Lung (tissue), 11 donors: ENCODE measurements at regions not wholly inside any gene's neighbourhood (a gene's known extent, or its start where the extent isn't known, plus 50 kb on each side); places are given as distances from the start of the nearest gene placed in this dataset.

Source experiments
- ATAC-seq: fragments of 200-7000 bp; cut with Tn5 transposase; one replicate; pipeline ENCODE4 v1.9.1; 2020; ENCODE audit warnings: moderate number of reproducible peaks; ENCODE audit not compliant: insufficient read depth, low FRiP score
- DNase-seq, 3 donors: peaks; one replicate each; pipeline ENCODE4 v3.0.0-alpha.2; 2013 to 2017
- H3K27ac ChIP-seq, 2 donors: one replicate each; pipeline ENCODE4 v1.5.1; 2013; ENCODE audit warnings: mild to moderate bottlenecking in 2 of 2, moderate library complexity in 2 of 2, control low read depth in 1 of 2, inconsistent platforms in 1 of 2, low read depth in 1 of 2, low read length in 1 of 2
- H3K27me3 ChIP-seq, 3 donors: one replicate each; pipeline ENCODE4 v1.5.1; 2013; ENCODE audit warnings: low read length in 2 of 3; ENCODE audit not compliant: control insufficient read depth in 3 of 3, insufficient read depth in 3 of 3
- H3K36me3 ChIP-seq, 4 donors: one replicate each; pipeline ENCODE4 v1.5.1; 2013; ENCODE audit warnings: low read length in 4 of 4, mild to moderate bottlenecking in 1 of 4, moderate library complexity in 1 of 4; ENCODE audit not compliant: control insufficient read depth in 4 of 4, insufficient read depth in 4 of 4
- H3K4me1 ChIP-seq, 5 donors: one replicate each; pipeline ENCODE4 v1.5.1; 2013; ENCODE audit warnings: low read length in 5 of 5, mild to moderate bottlenecking in 2 of 5, moderate library complexity in 1 of 5; ENCODE audit not compliant: control insufficient read depth in 5 of 5, insufficient read depth in 5 of 5
- H3K4me3 ChIP-seq: one replicate; pipeline ENCODE4 v1.5.1; 2013; ENCODE audit warnings: mild to moderate bottlenecking, control low read depth, moderate library complexity
- H3K9ac ChIP-seq, 2 donors: one replicate each; pipeline ENCODE4 v1.5.1; 2013; ENCODE audit warnings: low read length in 2 of 2, control low read depth in 1 of 2; ENCODE audit not compliant: insufficient read depth in 1 of 2
- H3K9me3 ChIP-seq, 4 donors: one replicate each; pipeline ENCODE4 v1.5.1; 2013; ENCODE audit warnings: low read length in 3 of 4, mild to moderate bottlenecking in 1 of 4, moderate library complexity in 1 of 4; ENCODE audit not compliant: control insufficient read depth in 4 of 4, insufficient read depth in 3 of 4
- WGBS, 2 donors: extraction: QIAGEN DNeasy Blood & Tissue Kit; methylation state at CpG; one replicate each; pipeline ENCODE4 v1.1.7; 2013; 5-methylcytosine and 5-hydroxymethylcytosine counted together
- TF ChIP-seq, protein P1 (sequence below): IDR thresholded peaks from 2 replicates; pipeline ENCODE4 v1.5.1; 2012; ENCODE audit warnings: mild to moderate bottlenecking; ENCODE audit errors: control extremely low read depth, extremely low read depth
- donor health status: control.
- donor health status: control.
- donor health status: Bipolar disorder and iron deficiency.
- donor health status: healthy.
- donor health status: DM: yes; HTN: yes; CAD: no.

DNA sequence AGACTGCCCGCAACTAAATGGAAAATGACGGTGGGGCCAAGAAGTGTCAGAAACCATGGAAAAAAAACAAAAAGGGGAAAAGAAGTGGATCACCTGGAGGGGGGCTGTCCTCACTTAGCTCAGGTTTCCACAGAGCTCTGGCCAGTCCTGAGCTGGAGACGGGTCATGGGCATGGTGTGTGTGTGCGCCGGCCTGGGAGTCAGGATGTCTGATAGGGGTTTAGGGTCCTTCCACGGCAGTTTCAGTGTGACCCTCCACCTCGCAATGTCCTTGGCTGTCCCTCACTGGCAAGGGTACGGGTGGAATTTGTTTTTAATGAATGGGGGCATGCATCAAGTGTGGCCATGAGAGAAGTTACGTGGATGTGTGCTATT, 133.2 kb upstream of the MEIS1 start:
- Histone ChIP-seq H3K27ac (no peak overlapping the region), H3K27me3 (no peaks in the 10 kb centered on the region), H3K9me3 (no peaks in the 10 kb centered on the region), H3K4me3 (no peak overlapping the region), H3K9ac (no peak overlapping the region), H3K36me3 (no peaks in the 10 kb centered on the region), H3K4me1 (peaks cover 0 to 40% (median 2%) of the 10 kb centered on the region in 5 donors)
- ATAC-seq (no peak), DNase-seq (no peak)
- 83 to 89% methylated on average over 9 of the region's 9 CpGs for WGBS, 2 donors
- TF ChIP-seq, protein P1, sequence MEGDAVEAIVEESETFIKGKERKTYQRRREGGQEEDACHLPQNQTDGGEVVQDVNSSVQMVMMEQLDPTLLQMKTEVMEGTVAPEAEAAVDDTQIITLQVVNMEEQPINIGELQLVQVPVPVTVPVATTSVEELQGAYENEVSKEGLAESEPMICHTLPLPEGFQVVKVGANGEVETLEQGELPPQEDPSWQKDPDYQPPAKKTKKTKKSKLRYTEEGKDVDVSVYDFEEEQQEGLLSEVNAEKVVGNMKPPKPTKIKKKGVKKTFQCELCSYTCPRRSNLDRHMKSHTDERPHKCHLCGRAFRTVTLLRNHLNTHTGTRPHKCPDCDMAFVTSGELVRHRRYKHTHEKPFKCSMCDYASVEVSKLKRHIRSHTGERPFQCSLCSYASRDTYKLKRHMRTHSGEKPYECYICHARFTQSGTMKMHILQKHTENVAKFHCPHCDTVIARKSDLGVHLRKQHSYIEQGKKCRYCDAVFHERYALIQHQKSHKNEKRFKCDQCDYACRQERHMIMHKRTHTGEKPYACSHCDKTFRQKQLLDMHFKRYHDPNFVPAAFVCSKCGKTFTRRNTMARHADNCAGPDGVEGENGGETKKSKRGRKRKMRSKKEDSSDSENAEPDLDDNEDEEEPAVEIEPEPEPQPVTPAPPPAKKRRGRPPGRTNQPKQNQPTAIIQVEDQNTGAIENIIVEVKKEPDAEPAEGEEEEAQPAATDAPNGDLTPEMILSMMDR, result no peak

DNA sequence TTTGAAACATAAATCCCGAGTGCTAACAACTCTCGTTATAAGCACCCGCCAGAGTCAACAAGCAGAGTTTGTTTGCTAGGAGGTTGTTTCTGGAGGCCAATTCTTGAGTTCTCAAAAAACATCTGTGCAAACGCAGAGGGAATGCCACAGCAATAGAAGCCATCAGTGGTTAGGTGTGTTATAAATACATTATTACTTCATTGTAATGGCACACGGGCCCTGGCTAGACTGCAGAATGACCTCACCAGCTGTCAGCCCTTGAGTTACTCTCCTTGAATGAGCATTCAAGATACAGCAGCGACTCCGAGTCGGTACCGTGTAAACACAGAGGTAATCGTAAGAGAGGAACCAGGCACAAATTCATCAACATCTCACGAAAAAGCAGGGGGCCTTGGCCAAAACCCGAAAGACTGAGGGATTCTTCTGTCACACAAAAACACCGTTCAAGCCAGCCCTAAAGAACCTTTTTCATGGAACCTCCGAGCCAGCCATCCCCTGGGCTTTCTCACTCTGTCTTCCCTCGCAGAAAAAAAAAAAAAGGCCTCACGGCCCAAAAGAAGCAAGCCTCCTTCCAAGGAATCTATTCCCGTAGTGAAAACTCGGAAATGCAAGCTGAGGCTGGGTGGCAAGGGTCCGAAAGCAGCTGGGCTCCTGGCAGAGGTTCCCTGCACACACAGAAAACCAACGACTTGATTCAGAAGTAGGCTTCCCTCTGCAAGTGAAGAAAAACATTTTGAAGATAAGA, 133.7 kb upstream of the MEIS1 start:
- Histone ChIP-seq H3K9me3 (no peaks in the 10 kb centered on the region), H3K27me3 (no peaks in the 10 kb centered on the region), H3K36me3 (no peaks in the 10 kb centered on the region), H3K4me1 (peaks cover 0 to 35% (median 2%) of the 10 kb centered on the region in 5 donors), H3K27ac (no peak overlapping the region), H3K4me3 (no peak overlapping the region), H3K9ac (no peak overlapping the region)
- ATAC-seq (no peak), DNase-seq (peak; percentile 77 to 86 (median 84))
- TF ChIP-seq, protein P1, result no peak
- 54 to 73% methylated on average over 20 of the region's 20 CpGs for WGBS, 2 donors

DNA sequence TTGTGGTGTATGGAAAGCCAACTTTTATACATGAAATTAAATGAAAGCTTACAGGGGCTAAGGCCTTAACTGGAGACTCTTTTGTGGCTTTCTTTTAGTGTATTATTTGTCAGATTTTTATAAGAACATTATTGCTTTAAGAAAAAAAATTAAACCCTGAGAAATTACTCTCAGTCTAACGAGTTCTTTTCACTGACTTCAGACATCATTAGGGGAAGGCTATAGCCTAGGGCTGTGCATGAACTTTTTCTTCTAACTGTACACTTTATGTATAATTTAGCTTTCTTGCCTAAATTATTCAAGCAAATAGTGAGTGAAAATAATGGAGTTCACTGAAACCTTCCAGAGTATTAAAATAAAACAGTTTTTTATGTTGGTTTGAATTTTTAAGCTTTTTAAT, 151.1 kb upstream of the MEIS1 start:
- Histone ChIP-seq H3K27me3 (no peaks in the 10 kb centered on the region), H3K27ac (no peak overlapping the region), H3K9me3 (no peaks in the 10 kb centered on the region), H3K4me3 (no peak overlapping the region), H3K9ac (no peak overlapping the region), H3K36me3 (no peaks in the 10 kb centered on the region), H3K4me1 (no peaks in the 10 kb centered on the region)
- DNase-seq (no peak), ATAC-seq (no peak)
- TF ChIP-seq, protein P1, result no peak
- 77 to 81% methylated on average over 1 of the region's 1 CpG for WGBS, 2 donors

DNA sequence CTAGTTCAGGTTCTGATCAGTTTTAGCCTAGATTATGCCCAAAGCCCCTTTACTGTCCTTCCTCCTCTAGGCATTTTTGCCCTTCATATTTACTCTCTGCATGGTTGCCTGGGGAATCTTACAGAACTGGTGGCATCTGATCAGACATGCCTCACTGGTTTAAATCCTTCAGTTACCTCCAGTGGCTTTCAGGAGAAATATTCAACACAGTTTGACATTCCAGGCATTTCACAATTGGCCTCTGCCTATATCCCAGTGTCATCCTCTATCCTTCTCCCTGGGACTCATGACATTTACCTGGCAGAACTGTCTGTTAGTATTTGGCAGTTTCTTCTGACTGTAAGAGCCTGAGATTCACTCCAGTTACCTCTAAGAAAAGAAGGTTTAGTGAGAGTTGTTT, 152.9 kb upstream of the MEIS1 start:
- no peak overlapping the region for H3K27ac ChIP-seq
- no peaks in the 10 kb centered on the region for H3K27me3 ChIP-seq
- no peak overlapping the region for H3K4me3 ChIP-seq
- no peak overlapping the region for H3K9ac ChIP-seq
- TF ChIP-seq, protein P1, result no peak
- no peaks in the 10 kb centered on the region for H3K36me3 ChIP-seq
- DNase-seq, result no peak
- H3K9me3 ChIP-seq, result no peaks in the 10 kb centered on the region
- ATAC-seq, result no peak
- no peaks in the 10 kb centered on the region for H3K4me1 ChIP-seq
